ENCODE measurements at regions not wholly inside any gene's neighbourhood (a gene's known extent, or its start where the extent isn't known, plus 50 kb on each side); places are given as distances from the start of the nearest gene placed in this dataset.

- DNase-seq (ENCODE audit: low spot score) = no peak
Observed at GRCh38 chr12:85509081-85509856, 229.2 kb downstream of the ALX1 start.

- DNase-seq (ENCODE audit: low spot score) = no peak
Observed at GRCh38 chr12:85509857-85510256, 229.8 kb downstream of the ALX1 start.

DNA sequence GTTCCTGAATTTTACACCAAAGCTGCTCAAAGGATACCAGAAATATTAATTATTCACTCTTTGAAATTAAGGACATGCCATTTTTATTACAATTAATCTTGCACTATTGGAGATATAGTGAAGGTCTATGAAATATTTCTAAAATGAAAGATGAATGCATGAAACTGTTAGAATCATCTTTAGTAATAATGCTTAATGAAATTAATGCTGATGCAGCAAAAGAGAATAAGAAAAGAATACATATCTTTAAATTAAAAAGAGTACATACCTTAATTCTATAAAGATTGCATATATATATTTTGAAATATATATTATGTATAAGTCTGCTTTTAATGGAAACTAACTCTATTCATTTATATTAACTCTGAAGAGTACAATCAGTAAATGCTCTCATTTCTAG is 236.0 kb downstream of the ALX1 start:
- DNase-seq (ENCODE audit: low spot score) = no peak

- DNase-seq (ENCODE audit: low spot score) = no peak
Observed at GRCh38 chr12:85516667-85517325, 236.8 kb downstream of the ALX1 start.

DNA sequence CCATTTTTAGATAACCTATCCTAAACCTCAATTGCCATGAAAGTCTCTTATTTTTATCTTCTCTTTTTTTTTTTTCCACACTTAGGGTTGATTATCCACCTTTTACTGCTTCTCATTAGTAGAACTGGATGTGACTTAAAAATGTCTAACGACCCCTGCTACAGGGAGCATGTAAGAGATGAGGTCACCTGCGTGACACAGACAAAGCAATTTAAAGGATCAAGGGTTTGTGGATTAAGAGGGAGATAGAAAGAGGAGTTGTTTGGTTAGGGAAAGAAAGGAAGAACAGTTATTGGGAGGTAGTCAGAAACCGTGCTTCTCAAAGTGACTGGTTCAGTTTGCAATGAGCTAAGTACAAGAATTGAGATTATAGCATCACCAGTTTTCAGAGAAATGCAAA is 239.1 kb downstream of the ALX1 start:
- no peak for DNase-seq (ENCODE audit: low spot score)

- no peak for DNase-seq (ENCODE audit: low spot score)
Observed at GRCh38 chr12:85523197-85523596, 243.2 kb downstream of the ALX1 start.

- DNase-seq (ENCODE audit: low spot score) = no peak
Observed at GRCh38 chr12:85527192-85527591, 247.2 kb downstream of the ALX1 start.

GRCh38 chr12:85529896-85530295 is 249.9 kb downstream of the ALX1 start:
- DNase-seq (ENCODE audit: low spot score) = no peak

- no peak for DNase-seq (ENCODE audit: low spot score)
Observed at GRCh38 chr12:85530456-85530855, 250.4 kb downstream of the ALX1 start.

- no peak for DNase-seq (ENCODE audit: low spot score)
Observed at GRCh38 chr12:85531341-85531740, 251.3 kb downstream of the ALX1 start.

GRCh38 chr12:85549640-85550039 is 269.6 kb downstream of the ALX1 start:
- DNase-seq (ENCODE audit: low spot score) = no peak

GRCh38 chr12:85550924-85551323 is 270.9 kb downstream of the ALX1 start:
- DNase-seq (ENCODE audit: low spot score) = no peak

- no peak for DNase-seq (ENCODE audit: low spot score)
Observed at GRCh38 chr12:85552461-85552860, 272.4 kb downstream of the ALX1 start.

DNA sequence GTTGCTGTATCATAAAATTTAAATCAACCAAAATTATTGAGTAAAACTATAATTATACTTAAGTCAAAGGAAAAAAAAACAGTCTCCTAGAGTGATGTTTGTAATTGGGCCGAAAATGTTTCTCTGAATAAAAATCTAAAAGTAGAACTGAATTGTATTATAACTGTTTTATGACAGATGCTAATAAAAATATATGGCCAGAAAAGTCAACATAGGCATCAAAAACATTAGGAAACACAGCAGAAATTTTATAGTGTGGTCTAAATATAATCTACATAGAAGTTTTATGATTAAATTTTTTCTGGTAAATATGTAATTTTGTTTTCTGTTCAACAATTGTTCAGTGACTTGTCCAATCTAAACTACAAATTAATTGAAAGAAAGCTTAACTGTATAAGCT is 277.8 kb downstream of the ALX1 start:
- DNase-seq (ENCODE audit: low spot score) = no peak

GRCh38 chr12:85558684-85559083 is 277.5 kb downstream of the RASSF9 start:
- DNase-seq (ENCODE audit: low spot score) = no peak

DNA sequence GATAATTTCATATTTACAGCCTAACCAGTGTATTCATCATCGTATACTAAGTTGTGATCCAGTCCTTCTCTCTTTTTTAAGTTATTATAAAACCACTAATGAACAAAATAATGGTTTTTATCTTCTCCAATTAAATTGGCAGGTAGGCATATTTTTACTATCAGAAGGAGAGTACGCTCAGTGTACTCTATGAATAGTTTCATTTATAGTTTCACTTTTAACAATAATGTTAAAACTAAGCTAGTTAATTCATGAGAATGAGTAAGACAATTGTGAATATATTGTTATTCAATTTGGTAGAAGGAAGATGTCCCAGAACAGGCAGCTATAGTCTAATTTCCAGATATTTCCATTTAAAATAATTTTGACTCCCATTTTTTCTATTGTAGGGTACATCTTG is 277.1 kb downstream of the RASSF9 start:
- DNase-seq (ENCODE audit: low spot score) = no peak

GRCh38 chr12:85559536-85559935 is 276.7 kb downstream of the RASSF9 start:
- DNase-seq (ENCODE audit: low spot score) = no peak

DNA sequence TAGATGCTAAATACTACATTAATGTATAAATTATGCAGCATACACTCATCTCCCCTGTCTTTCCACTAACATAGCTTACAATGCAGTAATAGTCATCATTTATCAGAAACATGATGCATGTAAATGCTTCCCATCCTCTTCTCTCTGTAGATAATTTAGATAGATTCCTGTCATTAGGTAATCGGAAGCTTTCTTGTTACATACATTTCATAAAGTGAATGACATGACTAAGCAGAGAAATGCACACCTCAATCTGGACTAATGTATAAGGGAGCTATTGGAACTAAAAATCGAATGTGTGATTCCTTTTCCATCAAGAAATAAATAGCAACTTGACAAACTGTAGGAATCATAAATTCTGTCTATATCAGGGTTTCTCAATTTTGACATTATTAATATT is 273.4 kb downstream of the RASSF9 start:
- DNase-seq (ENCODE audit: low spot score) = no peak

DNA sequence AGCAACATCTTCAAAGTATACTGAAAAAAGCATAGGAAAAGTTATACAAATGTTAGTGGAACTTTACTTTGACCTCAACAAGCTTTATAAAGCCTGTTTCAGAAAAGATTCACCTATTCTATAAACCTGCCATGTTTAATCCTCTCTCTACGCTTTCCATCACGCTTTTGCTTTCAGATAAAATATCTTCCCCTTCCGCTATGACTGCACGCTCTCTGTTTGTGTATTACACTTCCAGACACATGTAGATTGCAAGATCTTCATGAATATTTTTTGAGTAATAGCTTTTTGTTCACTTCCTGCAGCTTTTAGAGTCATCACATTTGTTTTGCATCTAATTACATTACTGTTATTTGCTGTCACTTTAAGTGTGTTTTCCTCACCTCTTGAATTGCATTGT is 271.4 kb downstream of the RASSF9 start:
- DNase-seq (ENCODE audit: low spot score) = no peak

DNA sequence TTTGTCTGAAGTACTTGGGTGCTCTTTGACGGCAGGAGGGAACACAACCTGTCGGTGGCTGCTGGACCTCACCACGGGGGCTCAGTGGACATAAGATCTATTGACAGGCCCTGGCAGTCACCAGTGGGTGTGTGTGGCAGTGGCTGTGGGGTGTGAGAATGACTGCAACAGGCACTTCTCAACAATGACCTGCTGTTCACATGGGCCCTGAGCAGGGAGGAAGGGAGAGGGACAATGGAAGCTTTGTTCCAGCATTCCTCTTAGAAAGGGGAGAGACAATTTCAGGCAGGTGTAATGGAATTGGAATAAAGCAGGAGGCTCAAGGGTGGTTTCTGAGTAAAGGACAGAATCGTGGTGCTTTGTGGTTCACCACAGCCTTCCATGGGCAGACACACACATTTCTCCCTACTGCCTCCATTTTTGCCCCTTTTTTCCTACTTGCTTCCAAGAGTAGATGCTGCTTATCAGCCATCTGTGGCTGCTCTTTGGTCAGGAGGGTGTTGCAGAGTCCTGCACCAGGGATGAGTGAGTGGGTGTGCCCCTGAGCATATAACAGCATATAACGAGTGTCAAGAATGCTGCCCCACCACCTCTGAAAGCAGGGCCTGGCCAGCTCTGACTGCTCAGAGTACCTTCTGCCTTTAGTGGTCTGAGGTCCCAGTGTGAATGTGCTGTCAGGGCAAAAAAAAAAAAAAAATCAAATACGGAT is 267.7 kb downstream of the RASSF9 start:
- DNase-seq (ENCODE audit: low spot score) = no peak

- DNase-seq (ENCODE audit: low spot score) = no peak
Observed at GRCh38 chr12:85569261-85569660, 266.9 kb downstream of the RASSF9 start.

GRCh38 chr12:85572956-85573355 is 263.3 kb downstream of the RASSF9 start:
- no peak for DNase-seq (ENCODE audit: low spot score)

GRCh38 chr12:85573635-85574214 is 262.5 kb downstream of the RASSF9 start:
- DNase-seq (ENCODE audit: low spot score) = no peak

Data from iPS-NIHi11 (cell line).